GM19351 (cell line): ENCODE measurements at regions not wholly inside any gene's neighbourhood (a gene's known extent, or its start where the extent isn't known, plus 50 kb on each side); places are given as distances from the start of the nearest gene placed in this dataset.
"Not testable (repeated sequence)": the region's sequence is repeated elsewhere in the genome, so short reads cannot be mapped to it uniquely, and the experiment has no call there.

Experiments used
- ATAC-seq: cut with Tn5 transposase; IDR thresholded peaks from one replicate; pipeline ENCODE4 v1.9.1; 2021; ENCODE audit warnings: mild to moderate bottlenecking, moderate library complexity; ENCODE audit not compliant: unreplicated experiment

DNA sequence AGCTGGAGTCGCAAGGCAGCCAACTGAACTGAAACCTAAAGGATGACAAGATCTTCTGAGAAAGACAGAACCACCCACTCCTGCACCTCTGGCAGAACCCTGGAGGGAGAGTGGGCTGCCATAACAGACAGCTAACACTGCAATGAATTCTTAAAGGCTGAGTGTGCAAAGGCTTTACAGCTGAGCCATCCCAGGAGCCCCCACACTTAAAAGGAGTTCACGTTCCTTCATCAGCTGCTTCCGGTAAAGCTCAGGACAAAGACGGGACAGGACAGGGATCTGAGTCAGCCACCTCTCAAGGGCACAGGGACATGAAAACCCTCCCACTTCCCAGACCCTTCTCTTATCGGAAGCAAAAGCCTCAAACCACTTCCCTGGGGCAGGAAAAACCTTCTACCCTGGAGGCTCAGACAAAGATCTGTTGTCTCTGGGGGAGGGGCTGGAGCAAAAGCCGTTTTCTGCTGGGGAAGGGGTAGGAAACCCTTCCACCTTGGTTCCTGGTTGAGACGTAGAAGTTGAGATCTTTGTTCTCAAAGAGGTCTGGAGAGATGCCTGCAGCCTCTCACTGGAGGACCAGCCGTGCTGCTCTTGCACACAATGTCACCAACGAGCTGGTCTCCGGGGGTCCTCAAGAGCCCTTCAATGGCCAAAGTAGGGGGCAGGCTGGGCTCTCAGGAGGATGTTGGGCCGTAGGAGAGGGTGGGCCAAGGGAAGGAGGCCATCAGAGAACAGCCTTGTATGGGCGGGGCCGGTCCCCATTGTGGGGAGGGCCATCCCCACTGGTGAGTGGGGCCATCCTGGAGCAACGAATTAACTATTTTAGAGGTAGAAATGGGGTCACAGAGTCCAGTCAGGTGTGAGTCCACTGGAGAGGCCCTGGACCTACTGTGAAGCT is 452.4 kb downstream of the PTPRU start:
- no peak for ATAC-seq

DNA sequence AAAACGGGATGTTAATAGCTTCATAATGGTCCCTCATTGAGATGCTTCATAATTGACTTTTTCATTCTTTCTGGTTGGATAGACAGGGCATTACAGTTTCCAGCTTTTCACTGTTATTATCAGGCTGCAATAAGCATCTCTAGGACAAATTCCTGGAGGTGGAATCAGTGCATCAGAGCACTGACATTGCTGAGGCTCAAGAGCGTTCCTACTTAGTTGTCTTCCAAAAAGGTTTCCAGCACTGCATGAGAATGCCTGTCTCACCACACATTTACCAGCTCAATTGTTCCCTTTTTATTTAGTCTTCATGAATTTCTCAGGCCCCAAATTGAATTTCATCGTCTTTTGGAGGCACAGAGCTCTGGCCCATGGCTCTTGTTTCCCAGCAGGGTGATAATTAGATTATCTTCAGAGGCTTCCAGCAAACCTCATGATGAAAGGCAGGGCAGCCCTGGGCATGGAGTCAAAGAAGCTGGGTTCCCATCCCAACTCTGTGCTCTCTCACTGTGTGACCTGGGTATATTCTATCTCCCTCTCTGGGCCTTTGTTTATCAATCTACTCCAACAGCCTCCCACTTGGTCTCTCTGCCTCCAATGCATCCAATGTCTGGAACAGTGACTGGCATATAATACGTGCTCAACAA is 451.4 kb downstream of the PTPRU start:
- ATAC-seq = no peak

DNA sequence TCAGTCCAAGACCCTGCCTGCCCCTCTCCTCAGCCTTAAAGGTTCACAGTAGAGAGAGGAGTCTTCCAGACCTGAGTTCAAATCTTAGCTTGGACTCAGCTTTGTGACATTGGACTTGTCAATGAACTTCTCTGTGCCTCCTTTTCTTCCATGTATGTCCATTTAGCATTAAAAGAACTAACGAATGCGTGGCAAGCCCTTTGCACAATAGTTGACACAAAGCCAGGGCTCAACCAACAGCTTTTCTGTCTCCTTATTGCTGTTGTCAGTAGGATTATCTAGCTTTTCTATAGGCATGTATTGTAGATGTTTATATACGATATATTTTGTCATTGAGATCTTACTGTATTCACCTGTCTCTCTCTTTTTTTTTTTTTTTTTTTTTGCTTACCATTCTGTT is 450.8 kb downstream of the PTPRU start:
- ATAC-seq = no peak

DNA sequence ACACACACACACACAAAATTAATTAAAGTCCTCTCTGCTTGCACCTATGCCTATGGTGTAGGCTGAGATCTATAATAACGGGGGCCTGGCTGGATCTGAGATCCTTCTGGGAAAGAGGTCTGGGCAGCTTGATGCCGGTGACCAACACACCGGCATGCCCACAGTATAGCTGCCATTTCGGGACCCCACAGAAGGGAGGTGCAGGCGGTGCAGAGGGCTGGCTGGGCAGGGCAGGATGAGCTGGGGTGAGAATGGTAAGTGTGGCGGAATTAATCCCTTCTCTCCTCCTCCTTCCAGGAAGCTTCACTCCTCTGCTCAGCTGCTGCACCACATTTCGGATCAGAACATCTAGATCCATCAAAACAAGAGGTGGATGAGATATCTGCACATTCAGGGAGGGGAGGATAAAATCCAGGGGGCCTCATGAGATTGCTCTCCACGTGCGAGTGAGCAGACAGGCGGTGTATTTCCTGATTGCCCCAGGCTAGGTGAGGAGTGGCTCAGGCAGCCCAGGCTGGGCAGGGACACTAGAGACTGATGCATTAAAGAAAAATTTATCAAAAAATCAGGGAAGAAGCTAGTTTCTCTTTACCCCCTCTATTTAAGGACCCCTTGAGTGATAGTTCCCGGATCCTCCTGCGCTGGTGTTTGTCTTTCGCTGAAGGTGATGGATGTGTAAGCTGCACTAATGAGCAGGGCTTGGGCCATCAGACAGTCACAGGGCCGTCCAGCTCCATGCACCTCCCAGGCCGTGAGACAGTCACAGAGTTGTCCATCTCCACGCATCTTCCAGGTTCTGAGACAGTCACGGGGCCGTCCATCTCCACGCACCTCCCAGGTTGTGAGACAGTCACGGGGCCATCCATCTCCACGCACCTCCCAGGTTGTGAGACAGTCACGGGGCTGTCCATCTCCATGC is 449.9 kb downstream of the PTPRU start:
- ATAC-seq = no peak

DNA sequence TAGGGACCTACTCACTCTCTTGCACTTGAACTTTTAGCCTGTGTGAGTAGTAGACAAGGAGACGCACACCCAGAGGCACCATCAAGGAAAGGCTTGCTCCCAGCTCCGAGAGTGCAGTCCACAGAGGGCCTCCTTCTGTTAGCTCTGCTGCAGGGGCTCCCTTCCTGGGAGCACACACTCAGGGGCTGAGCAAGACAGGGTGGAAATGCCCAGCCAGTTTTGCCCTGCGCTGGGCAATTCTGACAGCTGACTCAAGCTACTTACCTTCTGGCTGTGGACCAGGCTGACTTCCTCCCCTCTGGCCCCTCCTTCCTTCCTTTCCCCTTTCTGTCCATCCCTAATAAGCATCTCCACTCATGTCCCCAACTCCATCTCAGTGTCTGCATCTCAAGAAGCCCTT is 449.1 kb downstream of the PTPRU start:
- ATAC-seq = no peak

DNA sequence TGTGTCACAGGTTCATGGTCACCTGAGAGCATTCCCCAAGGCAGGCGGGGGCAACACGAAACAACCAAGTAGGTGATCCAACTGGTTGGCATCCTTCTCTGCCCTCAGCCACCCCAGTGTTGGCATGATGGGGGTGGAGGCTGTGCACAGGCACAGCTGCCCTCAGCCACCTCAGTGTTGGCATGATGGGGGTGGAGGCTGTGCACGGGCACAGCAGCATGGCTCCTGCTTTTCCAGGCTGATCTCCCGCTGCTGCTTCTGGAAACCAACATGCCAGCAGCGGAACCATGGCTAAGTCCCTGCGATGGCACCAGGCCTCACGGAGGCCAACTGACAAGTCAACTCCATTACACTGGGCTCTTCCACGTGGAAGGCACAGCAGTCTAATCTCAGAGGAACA is 447.8 kb downstream of the PTPRU start:
- no peak for ATAC-seq

DNA sequence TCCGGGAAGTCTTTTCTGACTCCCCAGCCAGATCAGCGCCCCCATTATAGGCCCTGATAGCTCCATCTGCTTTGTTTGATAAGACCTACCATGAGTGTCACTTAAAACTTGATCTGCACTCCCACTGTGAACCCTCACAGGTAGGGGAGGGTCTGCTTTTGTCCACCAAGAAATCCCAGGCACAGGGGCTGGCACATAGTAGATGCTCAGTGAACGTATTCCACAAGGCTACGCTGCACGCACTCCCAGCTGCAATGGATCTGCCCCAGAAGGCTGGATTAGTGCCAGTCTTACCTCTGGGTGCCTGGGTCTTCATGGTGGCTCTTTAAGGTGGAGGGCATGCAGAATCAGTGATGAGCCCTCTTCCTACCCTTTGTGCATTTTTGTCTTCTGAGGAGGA is 447.1 kb downstream of the PTPRU start:
- ATAC-seq = no peak

DNA sequence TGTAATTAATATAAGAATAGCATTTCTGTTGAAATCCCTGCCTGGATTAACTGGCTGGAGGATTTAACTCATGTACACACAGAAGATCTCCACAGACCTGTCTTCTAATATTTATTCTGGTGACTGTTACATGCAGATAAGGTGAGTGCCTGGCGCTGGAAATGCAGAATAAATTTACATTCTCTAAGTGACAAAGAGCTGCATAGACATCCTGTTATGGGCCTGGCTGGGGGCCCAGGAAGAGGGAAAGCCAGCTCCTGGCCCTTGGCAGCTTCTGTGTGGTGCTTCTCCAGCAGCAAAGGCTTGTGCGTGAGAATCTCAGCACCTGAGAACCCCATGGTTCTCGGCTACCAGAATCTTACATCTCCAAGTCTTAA is 446.6 kb downstream of the PTPRU start:
- no peak for ATAC-seq

DNA sequence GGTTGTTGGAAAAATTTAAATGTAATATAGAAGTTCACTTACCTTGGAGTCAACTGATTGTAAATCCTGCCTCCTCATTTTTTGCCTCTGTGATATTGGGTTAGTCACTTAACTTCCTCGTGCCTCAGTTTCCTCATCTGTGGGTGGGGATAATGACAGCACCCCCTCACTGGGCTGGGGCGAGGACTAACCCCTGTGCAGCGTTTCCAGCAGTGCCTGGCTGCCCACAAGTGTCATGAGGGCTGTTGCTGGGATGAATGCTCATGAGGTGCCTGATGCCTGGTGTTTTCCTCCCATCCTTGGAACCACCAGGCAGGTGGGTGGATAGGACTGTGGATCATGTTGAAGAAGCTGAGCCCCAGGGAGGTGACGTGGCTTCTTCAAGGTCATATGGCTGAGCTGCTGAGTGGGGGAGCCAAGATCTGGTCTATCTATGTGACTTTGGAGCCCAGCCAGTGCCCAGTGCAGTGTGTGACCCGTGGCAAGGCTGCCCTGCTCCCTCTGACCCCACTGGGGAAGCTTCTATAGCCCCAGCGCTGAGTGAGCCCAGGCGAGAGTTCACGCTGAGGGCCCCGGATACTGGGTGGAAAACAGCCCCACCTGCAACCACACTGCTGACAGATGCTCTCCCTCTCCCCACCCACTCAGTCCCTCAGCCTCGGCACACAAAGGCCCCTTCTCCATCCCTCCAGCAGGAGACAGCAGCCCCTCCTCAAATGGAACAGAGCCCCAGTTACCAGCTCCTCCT is 446.0 kb downstream of the PTPRU start:
- ATAC-seq = no peak

DNA sequence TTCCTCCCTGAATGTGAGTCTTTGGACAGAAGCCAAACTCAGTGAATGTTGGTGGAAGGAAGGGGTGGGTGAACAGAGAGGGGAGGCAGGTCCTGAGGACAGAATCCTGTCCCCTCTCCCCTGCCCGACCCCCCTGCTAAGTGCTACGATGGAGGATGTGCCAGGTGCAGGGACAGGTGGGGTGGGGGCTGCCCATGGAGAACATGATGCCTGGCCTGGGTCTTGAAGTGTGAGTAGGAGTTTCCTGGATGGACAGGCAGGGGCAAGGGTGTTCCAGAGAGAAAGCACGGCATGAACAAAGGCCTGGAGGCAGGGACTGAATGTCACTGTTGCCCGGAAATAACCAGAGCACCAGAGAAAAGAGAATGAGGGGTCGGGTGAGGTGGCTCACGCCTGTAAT is 445.1 kb downstream of the PTPRU start:
- ATAC-seq = not testable (repeated sequence)

DNA sequence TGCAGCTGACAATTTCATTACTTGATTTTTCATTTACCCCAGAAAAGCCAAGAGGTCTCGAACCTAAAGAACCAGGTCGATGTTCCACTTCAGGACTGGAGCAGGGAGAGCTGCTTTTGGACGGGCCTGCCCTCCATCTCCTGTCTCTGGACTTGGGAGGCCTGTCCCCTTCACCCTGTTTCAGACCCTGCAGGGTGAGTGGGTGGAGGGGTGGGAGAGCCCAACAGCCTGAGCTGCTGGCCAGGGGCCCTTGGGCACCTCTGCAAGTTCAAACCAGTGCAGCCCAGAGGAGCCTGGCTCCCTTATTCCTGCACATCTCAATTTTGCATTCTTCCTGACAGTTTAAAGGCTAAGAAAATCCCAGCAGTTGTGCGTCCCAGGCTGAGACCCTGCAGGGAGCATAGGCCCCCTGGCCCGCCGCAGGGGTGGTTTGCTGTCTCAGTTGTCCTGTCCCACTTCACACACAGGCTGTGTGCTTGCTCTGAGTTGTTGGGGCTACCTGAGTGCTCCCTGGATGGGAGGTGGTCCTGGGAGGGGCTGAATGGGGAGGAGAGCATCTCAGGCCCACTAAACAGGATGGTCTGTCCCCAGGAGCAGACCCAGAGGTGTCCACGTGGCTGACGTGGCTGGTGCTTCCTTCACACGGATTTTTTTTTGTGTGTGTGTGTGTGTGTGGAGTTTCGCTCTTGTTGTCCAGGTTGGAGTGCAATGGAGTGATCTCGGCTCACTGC is 443.7 kb downstream of the PTPRU start:
- ATAC-seq = no peak

DNA sequence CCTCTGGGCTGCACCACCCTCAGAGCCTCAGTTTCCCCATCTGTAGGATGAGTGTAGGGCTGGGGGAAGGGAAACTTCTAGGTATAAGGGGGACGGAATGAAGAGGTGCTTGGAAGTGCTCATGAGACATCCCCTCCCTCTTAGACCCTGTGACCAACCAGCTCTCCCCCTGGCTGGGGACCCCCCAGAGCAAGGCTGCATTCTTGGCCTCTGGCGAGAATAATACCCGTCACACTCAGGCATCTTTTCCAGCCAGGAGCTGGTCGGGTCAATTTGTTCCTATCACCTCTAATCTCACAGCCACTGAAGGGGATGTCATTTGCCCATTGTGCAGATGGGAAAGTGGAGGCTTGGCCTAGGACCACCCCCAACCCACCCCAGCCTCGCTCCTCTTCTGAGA is 443.0 kb downstream of the PTPRU start:
- no peak for ATAC-seq

DNA sequence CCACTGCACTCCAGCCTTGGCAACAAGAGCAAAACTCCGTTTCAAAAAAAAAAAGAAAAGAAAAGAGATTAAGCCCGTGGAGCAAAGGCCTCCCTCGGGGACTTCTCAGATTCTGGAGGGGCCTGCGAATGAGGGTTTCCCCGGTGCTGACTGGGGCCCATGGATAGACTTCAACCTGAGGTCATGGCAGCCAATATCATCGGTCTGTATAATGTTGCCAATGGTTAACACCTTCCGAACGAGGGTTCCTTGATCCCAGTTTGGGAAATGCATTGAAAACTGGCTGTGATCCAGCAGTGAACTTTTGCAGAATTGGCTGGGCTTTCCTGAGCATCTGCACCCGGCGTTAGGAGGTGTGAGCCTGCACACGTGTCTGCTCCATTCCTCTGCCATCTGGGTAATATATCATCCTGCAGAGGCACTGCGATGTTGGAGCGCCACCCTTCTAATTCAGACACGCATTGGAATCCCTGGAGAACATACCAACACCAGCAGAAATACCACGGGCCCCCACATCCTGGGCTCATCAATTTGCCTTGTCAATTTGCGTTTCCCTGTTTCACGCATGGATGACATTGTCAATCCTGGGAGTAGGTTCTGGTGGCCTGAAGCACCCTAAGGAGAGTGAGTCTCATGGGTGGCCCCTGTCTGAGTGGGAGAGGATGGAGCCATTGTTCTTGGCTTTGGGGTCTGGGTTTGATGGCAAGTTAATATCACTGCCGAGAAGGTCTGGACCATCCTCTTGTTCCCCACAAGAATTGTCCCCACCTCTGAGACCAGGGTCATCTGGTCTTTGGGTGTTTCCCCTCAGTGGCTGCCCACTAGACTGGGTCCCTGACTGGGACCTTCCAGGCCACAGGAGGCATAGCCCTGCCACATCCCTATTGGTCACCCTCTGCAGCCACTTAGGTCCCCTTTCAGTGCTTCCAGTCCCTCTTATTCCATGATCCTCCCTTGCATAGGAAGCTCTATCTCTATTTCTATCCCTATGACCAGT is 441.0 kb downstream of the PTPRU start:
- no peak for ATAC-seq

DNA sequence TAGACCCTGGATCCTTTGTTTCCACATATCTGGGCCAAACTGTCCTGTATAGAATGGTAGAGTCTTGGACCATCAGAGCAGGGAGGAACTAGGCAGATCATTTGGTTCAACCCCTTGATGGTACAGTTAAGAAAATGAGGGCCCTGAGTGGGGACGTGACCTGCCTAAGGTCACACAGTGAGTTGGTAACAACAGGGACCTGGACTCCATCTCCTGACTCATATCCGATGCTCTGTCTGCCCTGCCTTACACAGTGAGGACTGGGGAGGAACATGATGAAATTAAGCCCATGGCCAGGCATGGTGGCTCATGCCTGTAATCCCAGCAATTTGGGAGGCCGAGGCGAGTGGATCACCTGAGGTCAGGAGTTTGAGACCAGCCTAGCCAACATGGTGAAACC is 440.2 kb downstream of the PTPRU start:
- ATAC-seq = no peak

DNA sequence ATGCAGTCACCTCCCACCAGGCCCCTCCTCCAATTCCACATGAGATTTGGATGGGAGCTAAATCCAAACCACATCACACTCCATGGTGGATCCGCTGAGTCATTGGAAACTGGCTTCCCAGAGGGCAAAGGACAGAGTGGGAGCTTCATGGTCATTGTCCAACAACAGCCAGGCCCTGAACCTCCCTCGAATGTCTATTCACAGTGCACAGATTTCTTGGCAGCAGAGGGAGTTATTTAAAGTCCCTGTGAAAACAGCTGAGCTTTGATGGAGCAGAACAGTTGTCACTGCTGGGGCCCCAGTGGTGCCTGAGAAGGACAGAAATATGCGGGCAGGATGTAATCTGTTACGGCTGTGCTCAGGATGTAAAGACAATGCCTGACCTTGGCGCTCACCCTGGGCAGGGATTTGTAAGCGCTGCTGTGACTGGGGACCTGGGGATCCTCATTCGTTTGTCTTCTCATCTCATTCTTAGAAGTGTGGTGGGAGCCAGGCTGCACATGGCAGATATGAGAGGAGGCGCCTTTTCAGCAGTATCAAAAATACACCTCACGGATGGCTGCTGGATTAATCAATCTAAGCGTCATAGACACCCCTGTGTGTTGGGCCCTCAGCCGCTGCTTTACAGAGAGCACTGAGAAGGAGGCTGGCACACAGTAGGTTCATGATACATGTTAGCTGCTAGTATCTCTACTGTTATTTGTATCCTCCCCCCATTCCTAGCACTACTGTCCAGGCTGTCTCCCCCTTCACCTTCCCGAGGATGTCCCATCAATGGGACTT is 439.4 kb downstream of the PTPRU start:
- ATAC-seq = no peak

DNA sequence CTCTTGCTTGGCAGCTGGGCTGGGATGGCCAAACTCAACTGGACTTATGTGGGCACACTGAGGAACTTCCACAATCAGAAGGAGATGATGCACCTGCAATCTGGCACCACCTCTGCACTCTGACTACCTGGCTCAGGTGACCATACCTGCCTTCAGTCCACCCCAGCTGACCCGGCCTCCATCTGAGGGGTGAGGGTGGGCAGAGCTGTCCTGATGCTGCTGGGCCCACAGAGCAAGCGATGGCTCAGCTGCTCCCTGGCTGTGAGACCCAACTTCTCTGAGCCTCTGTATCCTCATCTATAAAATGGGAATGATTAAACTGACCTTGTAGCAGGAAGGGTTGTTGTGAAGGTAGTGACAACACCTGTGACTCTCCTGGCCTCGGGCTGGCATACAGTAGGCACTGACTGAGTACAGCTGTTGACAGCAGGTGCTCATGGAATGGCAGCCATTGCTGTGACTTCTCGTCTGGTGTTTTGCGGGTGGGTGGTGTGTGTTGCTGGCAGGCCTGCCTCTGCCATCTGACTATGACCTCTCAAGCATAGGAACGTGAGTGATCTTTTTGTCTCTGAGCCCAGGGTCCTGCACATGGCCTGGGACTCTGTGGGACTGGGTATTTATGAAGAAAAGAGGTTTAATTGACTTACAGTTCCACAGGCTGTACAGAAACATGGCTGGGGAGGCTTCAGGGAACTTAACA is 438.5 kb downstream of the PTPRU start:
- ATAC-seq = no peak
